SH-SY5Y (cell line): ENCODE measurements at regions not wholly inside any gene's neighbourhood (a gene's known extent, or its start where the extent isn't known, plus 50 kb on each side); places are given as distances from the start of the nearest gene placed in this dataset.

Experiments used
- GATA2 ChIP-seq: IDR thresholded peaks from 2 replicates; pipeline ENCODE4 v1.6.1; 2011; ENCODE audit warnings: mild to moderate bottlenecking, low read depth, low read length
- GATA3 ChIP-seq: IDR thresholded peaks from 2 replicates; pipeline ENCODE4 v1.6.1; 2011; ENCODE audit warnings: low read depth, mild to moderate bottlenecking, low read length, moderate library complexity

GRCh38 chr7:13687500-13687899 lies 302.0 kb downstream of the ETV1 start:
- TF ChIP-seq GATA3 (no peak), GATA2 (no peak)
